GM12878 (cell line): ENCODE measurements at regions not wholly inside any gene's neighbourhood (a gene's known extent, or its start where the extent isn't known, plus 50 kb on each side); places are given as distances from the start of the nearest gene placed in this dataset.

Experiments
- CBX5 ChIP-seq: sonication (generic); IDR thresholded peaks from 2 replicates; pipeline ENCODE4 v1.6.1; 2016; ENCODE audit warnings: low read depth, moderate library complexity, mild to moderate bottlenecking, inconsistent platforms
- CEBPB ChIP-seq, 2 experiments: fragments of 150-350 bp in 1 of 2; IDR thresholded peaks; 2 replicates each; pipeline ENCODE4 v1.6.1; 2012 to 2014; ENCODE audit warnings: low read depth in 2 of 2, low read length in 2 of 2, borderline replicate concordance in 1 of 2, inconsistent platforms in 1 of 2
- KAT2A ChIP-seq: conservative IDR thresholded peaks from 2 replicates; pipeline ENCODE4 v1.6.1; 2011; ENCODE audit warnings: low read depth, low read length; ENCODE audit not compliant: control insufficient read depth
- SMAD1 ChIP-seq: fragments of 450-650 bp; IDR thresholded peaks from 2 replicates; pipeline ENCODE4 v1.6.1; 2018; ENCODE audit warnings: mild to moderate bottlenecking, low read depth; ENCODE audit not compliant: partially characterized antibody
- SMARCA5 ChIP-seq: fragments of 450-650 bp; IDR thresholded peaks from 2 replicates; pipeline ENCODE4 v1.6.1; 2017; ENCODE audit warnings: mild to moderate bottlenecking
- TF ChIP-seq, protein P1 (sequence below): fragments of 450-650 bp; IDR thresholded peaks from 2 replicates; pipeline ENCODE4 v1.6.1; 2017; ENCODE audit warnings: mild to moderate bottlenecking, low read depth, inconsistent platforms; ENCODE audit not compliant: poor library complexity, severe bottlenecking
- TF ChIP-seq, protein P2 (sequence below): fragments of 450-650 bp; IDR thresholded peaks from 2 replicates; pipeline ENCODE4 v1.6.1; 2017; ENCODE audit warnings: mild to moderate bottlenecking
- TF ChIP-seq, protein P3 (sequence below): IDR thresholded peaks from 2 replicates; pipeline ENCODE4 v1.6.1; 2012; ENCODE audit warnings: improper control_type of control experiment, low read depth, low read length; ENCODE audit not compliant: insufficient replicate concordance

DNA sequence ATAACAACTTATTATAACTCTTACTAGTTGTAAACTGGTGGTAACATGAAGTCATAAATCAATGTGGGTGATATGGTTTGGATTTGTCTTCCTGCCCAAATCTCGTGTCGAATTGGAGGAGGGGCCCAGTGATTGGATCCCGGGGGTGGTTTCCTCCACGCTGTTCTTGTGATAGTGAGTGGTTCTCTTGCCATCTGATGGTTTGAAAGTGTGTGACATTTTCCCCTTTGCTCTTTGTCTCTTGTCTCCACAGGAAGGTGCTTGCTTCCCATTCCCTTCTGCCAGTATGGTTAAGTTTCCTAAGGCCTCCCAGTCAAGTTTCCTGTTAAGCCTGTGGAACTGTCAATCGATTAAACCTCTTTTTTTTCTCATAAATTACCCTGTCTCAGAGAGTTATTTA lies 321.6 kb downstream of the DSEL start (continued):
- TF ChIP-seq, protein P1, sequence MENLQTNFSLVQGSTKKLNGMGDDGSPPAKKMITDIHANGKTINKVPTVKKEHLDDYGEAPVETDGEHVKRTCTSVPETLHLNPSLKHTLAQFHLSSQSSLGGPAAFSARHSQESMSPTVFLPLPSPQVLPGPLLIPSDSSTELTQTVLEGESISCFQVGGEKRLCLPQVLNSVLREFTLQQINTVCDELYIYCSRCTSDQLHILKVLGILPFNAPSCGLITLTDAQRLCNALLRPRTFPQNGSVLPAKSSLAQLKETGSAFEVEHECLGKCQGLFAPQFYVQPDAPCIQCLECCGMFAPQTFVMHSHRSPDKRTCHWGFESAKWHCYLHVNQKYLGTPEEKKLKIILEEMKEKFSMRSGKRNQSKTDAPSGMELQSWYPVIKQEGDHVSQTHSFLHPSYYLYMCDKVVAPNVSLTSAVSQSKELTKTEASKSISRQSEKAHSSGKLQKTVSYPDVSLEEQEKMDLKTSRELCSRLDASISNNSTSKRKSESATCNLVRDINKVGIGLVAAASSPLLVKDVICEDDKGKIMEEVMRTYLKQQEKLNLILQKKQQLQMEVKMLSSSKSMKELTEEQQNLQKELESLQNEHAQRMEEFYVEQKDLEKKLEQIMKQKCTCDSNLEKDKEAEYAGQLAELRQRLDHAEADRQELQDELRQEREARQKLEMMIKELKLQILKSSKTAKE = no peak
- TF ChIP-seq, protein P2, sequence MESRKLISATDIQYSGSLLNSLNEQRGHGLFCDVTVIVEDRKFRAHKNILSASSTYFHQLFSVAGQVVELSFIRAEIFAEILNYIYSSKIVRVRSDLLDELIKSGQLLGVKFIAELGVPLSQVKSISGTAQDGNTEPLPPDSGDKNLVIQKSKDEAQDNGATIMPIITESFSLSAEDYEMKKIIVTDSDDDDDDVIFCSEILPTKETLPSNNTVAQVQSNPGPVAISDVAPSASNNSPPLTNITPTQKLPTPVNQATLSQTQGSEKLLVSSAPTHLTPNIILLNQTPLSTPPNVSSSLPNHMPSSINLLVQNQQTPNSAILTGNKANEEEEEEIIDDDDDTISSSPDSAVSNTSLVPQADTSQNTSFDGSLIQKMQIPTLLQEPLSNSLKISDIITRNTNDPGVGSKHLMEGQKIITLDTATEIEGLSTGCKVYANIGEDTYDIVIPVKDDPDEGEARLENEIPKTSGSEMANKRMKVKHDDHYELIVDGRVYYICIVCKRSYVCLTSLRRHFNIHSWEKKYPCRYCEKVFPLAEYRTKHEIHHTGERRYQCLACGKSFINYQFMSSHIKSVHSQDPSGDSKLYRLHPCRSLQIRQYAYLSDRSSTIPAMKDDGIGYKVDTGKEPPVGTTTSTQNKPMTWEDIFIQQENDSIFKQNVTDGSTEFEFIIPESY = no peak
- TF ChIP-seq CEBPB (IDR thresholded peaks at IDR 0.05; ENCODE audit: borderline replicate concordance in 1 of 2, low read depth in 2 of 2, low read length in 2 of 2) (no peak), CBX5 (no peak), KAT2A (no peak), SMARCA5 (no peak), SMAD1 (no peak)
- TF ChIP-seq, protein P3, sequence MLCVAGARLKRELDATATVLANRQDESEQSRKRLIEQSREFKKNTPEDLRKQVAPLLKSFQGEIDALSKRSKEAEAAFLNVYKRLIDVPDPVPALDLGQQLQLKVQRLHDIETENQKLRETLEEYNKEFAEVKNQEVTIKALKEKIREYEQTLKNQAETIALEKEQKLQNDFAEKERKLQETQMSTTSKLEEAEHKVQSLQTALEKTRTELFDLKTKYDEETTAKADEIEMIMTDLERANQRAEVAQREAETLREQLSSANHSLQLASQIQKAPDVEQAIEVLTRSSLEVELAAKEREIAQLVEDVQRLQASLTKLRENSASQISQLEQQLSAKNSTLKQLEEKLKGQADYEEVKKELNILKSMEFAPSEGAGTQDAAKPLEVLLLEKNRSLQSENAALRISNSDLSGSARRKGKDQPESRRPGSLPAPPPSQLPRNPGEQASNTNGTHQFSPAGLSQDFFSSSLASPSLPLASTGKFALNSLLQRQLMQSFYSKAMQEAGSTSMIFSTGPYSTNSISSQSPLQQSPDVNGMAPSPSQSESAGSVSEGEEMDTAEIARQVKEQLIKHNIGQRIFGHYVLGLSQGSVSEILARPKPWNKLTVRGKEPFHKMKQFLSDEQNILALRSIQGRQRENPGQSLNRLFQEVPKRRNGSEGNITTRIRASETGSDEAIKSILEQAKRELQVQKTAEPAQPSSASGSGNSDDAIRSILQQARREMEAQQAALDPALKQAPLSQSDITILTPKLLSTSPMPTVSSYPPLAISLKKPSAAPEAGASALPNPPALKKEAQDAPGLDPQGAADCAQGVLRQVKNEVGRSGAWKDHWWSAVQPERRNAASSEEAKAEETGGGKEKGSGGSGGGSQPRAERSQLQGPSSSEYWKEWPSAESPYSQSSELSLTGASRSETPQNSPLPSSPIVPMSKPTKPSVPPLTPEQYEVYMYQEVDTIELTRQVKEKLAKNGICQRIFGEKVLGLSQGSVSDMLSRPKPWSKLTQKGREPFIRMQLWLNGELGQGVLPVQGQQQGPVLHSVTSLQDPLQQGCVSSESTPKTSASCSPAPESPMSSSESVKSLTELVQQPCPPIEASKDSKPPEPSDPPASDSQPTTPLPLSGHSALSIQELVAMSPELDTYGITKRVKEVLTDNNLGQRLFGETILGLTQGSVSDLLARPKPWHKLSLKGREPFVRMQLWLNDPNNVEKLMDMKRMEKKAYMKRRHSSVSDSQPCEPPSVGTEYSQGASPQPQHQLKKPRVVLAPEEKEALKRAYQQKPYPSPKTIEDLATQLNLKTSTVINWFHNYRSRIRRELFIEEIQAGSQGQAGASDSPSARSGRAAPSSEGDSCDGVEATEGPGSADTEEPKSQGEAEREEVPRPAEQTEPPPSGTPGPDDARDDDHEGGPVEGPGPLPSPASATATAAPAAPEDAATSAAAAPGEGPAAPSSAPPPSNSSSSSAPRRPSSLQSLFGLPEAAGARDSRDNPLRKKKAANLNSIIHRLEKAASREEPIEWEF = no peak
